ENCODE measurements at regions not wholly inside any gene's neighbourhood (a gene's known extent, or its start where the extent isn't known, plus 50 kb on each side); places are given as distances from the start of the nearest gene placed in this dataset.

DNA sequence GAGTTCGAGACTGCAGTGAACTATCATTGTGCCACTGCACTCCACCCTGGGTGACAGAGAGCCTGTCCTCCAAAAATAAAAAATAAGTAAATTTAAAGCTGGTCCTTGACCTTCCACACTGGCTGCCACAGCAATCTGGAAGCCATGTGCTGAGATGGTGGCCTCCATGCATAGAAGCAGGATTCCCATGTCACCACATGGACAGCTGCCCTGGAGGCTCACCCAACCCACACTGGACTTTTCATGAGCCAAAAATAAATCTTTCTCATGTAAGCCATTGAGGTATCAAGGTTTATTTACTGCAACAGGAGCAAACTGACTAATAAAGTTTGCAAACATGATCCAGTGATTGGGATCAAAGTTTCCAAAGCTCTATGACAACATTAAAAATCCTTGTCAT lies 88.5 kb downstream of the SETD4 start:
- H3K4me3 ChIP-seq (replicated peaks in 1 of 3; ENCODE audit: insufficient read depth in 1 of 3, low read depth in 1 of 3, low read length in 3 of 3), result no peak overlapping the region
- dilution Hi-C loops (cut with MboI; ENCODE audit: extremely low pct_ligation_motif_present, low sequenced_read_pairs), result no loop called here
- intact Hi-C loops (cut with micrococcal nuclease), result no loop called here
- H3K4me2 ChIP-seq (ENCODE audit: insufficient read depth, low read length), result no peak overlapping the region
- H3K27ac ChIP-seq (ENCODE audit: insufficient read depth, low read depth, low read length), result no peak overlapping the region
- FAIRE-seq (no peak), DNase-seq (ENCODE audit: low read depth, low spot score) (no peak)
- no peaks in the 10 kb centered on the region for H3K4me1 ChIP-seq (ENCODE audit: control insufficient read depth, extremely low read depth, insufficient read depth, low read length)
- BruUV-seq (replicated peaks), result no TSS peak
- peaks cover 12 to 16% of the 10 kb centered on the region in 2 experiments for H3K27me3 ChIP-seq (ENCODE audit: control insufficient read depth in 2 of 2, insufficient read depth in 2 of 2, low read length in 2 of 2)
- no peaks in the 10 kb centered on the region for H3K79me2 ChIP-seq (ENCODE audit: control insufficient read depth, insufficient read depth, low read length)
- no peak overlapping the region for H3K9ac ChIP-seq (replicated peaks; ENCODE audit: extremely low read depth, insufficient read depth, low read length)
- H4K20me1 ChIP-seq (replicated peaks; ENCODE audit: control insufficient read depth, extremely low read depth, insufficient read depth, low read length), result no peaks in the 10 kb centered on the region
- H3K9me3 ChIP-seq (replicated peaks; ENCODE audit: control insufficient read depth, insufficient read depth, low read length), result no peaks in the 10 kb centered on the region
- TF ChIP-seq FOS (IDR thresholded peaks at IDR 0.05; ENCODE audit: borderline replicate concordance, insufficient read depth, low read length), result no peak
- no peak for TF ChIP-seq MAX (IDR thresholded peaks at IDR 0.05; ENCODE audit: insufficient read depth, insufficient read length)
- TF ChIP-seq JUN (IDR thresholded peaks at IDR 0.05; ENCODE audit: borderline replicate concordance, insufficient read depth, insufficient read length, low read depth), result no peak
- H2AFZ ChIP-seq (ENCODE audit: low read depth, low read length), result no peak overlapping the region
- no peaks in the 10 kb centered on the region for H3K36me3 ChIP-seq (ENCODE audit: control insufficient read depth in 2 of 2, extremely low read depth in 1 of 2, insufficient read depth in 2 of 2, low read length in 2 of 2)
- ChIA-PET POLR2A (no interaction called here), CTCF (no interaction called here)
- no peaks in the 10 kb centered on the region for H3K9me1 ChIP-seq (replicated peaks; ENCODE audit: control insufficient read depth, extremely low read depth, insufficient read depth, low read length)

GRCh38 chr21:35969281-35969680 lies 91.0 kb downstream of the SETD4 start:
- H3K79me2 ChIP-seq (ENCODE audit: control insufficient read depth, insufficient read depth, low read length), result no peaks in the 10 kb centered on the region
- no peak for TF ChIP-seq JUN (IDR thresholded peaks at IDR 0.05; ENCODE audit: borderline replicate concordance, insufficient read depth, insufficient read length, low read depth)
- TF ChIP-seq CTCF (IDR thresholded peaks at IDR 0.05; ENCODE audit: extremely low read depth in 1 of 2, insufficient read depth in 1 of 2, low read depth in 1 of 2, low read length in 2 of 2), result no peak
- no peak for TF ChIP-seq EZH2 (IDR thresholded peaks at IDR 0.05; ENCODE audit: borderline replicate concordance, low read depth, low read length, severe bottlenecking)
- no peak for TF ChIP-seq POLR2AphosphoS5 (IDR thresholded peaks at IDR 0.05; ENCODE audit: insufficient read depth, low read depth, low read length)
- TF ChIP-seq GATA2 (IDR thresholded peaks at IDR 0.05; ENCODE audit: insufficient read depth, insufficient read length, low read depth, low read length), result no peak
- TF ChIP-seq MAX (IDR thresholded peaks at IDR 0.05; ENCODE audit: insufficient read depth, insufficient read length), result no peak
- no peak for TF ChIP-seq FOS (IDR thresholded peaks at IDR 0.05; ENCODE audit: borderline replicate concordance, insufficient read depth, low read length)
- H3K9ac ChIP-seq (replicated peaks; ENCODE audit: extremely low read depth, insufficient read depth, low read length), result no peak overlapping the region
- H3K27me3 ChIP-seq (ENCODE audit: control insufficient read depth in 2 of 2, insufficient read depth in 2 of 2, low read length in 2 of 2), result peaks cover 11 to 15% of the 10 kb centered on the region in 2 experiments
- ChIA-PET CTCF (interaction anchor here (1.0 kb wide), 1 partner anchor 10 kb away, joined by 4 read pairs; no protein-coding TSS in a partner anchor), POLR2A (no interaction called here)
- DNase-seq (ENCODE audit: low read depth, low spot score), result no peak
- H3K4me3 ChIP-seq (replicated peaks in 1 of 3; ENCODE audit: insufficient read depth in 1 of 3, low read depth in 1 of 3, low read length in 3 of 3), result no peak overlapping the region
- H3K36me3 ChIP-seq (ENCODE audit: control insufficient read depth in 2 of 2, extremely low read depth in 1 of 2, insufficient read depth in 2 of 2, low read length in 2 of 2), result no peaks in the 10 kb centered on the region
- H3K9me1 ChIP-seq (replicated peaks; ENCODE audit: control insufficient read depth, extremely low read depth, insufficient read depth, low read length), result no peaks in the 10 kb centered on the region
- intact Hi-C loops (cut with micrococcal nuclease), result no loop called here
- dilution Hi-C loops (cut with MboI; ENCODE audit: extremely low pct_ligation_motif_present, low sequenced_read_pairs), result no loop called here
- no TSS peak for BruUV-seq (replicated peaks)
- no peaks in the 10 kb centered on the region for H3K9me3 ChIP-seq (replicated peaks; ENCODE audit: control insufficient read depth, insufficient read depth, low read length)
- no peak overlapping the region for H3K4me2 ChIP-seq (ENCODE audit: insufficient read depth, low read length)
- no peaks in the 10 kb centered on the region for H4K20me1 ChIP-seq (replicated peaks; ENCODE audit: control insufficient read depth, extremely low read depth, insufficient read depth, low read length)
- no peaks in the 10 kb centered on the region for H3K4me1 ChIP-seq (ENCODE audit: control insufficient read depth, extremely low read depth, insufficient read depth, low read length)
- H2AFZ ChIP-seq (ENCODE audit: low read depth, low read length), result no peak overlapping the region
- no peak for FAIRE-seq
- no peak overlapping the region for H3K27ac ChIP-seq (ENCODE audit: insufficient read depth, low read depth, low read length)

All from endothelial cell of umbilical vein (primary cell).